Limb (tissue), 2 donors: ENCODE measurements at regions not wholly inside any gene's neighbourhood (a gene's known extent, or its start where the extent isn't known, plus 50 kb on each side); places are given as distances from the start of the nearest gene placed in this dataset.

Experiments
- DNase-seq, 2 donors: peaks; one replicate each; pipeline ENCODE4 v3.0.0-alpha.2; 2016; ENCODE audit errors: extremely low spot score in 2 of 2

- peak in 1 of 2 donors; percentile 19 for DNase-seq
Measured at GRCh38 chr9:135219676-135220600, 132.5 kb downstream of the OLFM1 start.

GRCh38 chr9:135220601-135221575, 133.4 kb downstream of the OLFM1 start:
- peak in 1 of 2 donors; percentile 22 for DNase-seq

GRCh38 chr9:135221576-135221950, 134.1 kb downstream of the OLFM1 start:
- no peak for DNase-seq

- DNase-seq, result peak in 1 of 2 donors; percentile 47
Measured at GRCh38 chr9:135221951-135222631, 134.6 kb downstream of the OLFM1 start.

- peak in 1 of 2 donors; percentile 52 for DNase-seq
Measured at GRCh38 chr9:135222881-135223760, 135.7 kb downstream of the OLFM1 start.

- peak in 1 of 2 donors; percentile 37 for DNase-seq
Measured at GRCh38 chr9:135223831-135224230, 136.4 kb downstream of the OLFM1 start.

GRCh38 chr9:135224286-135224877, 136.9 kb downstream of the OLFM1 start:
- DNase-seq, result peak in 1 of 2 donors; percentile 42

- DNase-seq, result peak in 1 of 2 donors; percentile 56
Measured at GRCh38 chr9:135224921-135225541, 137.6 kb downstream of the OLFM1 start.

GRCh38 chr9:135225619-135226228, 138.3 kb downstream of the OLFM1 start:
- DNase-seq, result no peak

GRCh38 chr9:135226369-135227050, 139.0 kb downstream of the OLFM1 start:
- DNase-seq, result peak in 1 of 2 donors; percentile 9

- DNase-seq, result peak in 1 of 2 donors; percentile 16
Measured at GRCh38 chr9:135227641-135228251, 140.3 kb downstream of the OLFM1 start.

GRCh38 chr9:135228345-135228982, 141.0 kb downstream of the OLFM1 start:
- DNase-seq, result no peak

- peak in 1 of 2 donors; percentile 19 for DNase-seq
Measured at GRCh38 chr9:135228983-135229625, 141.6 kb downstream of the OLFM1 start.

GRCh38 chr9:135229701-135230385, 142.4 kb downstream of the OLFM1 start:
- DNase-seq, result peak in 1 of 2 donors; percentile 10

GRCh38 chr9:135230386-135230765, 142.9 kb downstream of the OLFM1 start:
- peak in 1 of 2 donors; percentile 12 for DNase-seq

GRCh38 chr9:135230817-135231520, 143.5 kb downstream of the OLFM1 start:
- DNase-seq, result peak in 1 of 2 donors; percentile 16
